Stimulated activated CD8-positive, alpha-beta memory T cell treated with anti-CD3 and anti-CD28 coated beads, Interleukin-12 subunit alpha, Interleukin-12 subunit beta, amount 100 ng/mL, for 24 hours (primary cell): ENCODE measurements at regions not wholly inside any gene's neighbourhood (a gene's known extent, or its start where the extent isn't known, plus 50 kb on each side); places are given as distances from the start of the nearest gene placed in this dataset.
"Not testable (repeated sequence)": the region's sequence is repeated elsewhere in the genome, so short reads cannot be mapped to it uniquely, and the experiment has no call there.

ENCODE experiments used
- DNase-seq: peaks from one replicate; pipeline ENCODE4 v3.0.0-alpha.2; 2020; ENCODE audit errors: extremely low read depth

DNA sequence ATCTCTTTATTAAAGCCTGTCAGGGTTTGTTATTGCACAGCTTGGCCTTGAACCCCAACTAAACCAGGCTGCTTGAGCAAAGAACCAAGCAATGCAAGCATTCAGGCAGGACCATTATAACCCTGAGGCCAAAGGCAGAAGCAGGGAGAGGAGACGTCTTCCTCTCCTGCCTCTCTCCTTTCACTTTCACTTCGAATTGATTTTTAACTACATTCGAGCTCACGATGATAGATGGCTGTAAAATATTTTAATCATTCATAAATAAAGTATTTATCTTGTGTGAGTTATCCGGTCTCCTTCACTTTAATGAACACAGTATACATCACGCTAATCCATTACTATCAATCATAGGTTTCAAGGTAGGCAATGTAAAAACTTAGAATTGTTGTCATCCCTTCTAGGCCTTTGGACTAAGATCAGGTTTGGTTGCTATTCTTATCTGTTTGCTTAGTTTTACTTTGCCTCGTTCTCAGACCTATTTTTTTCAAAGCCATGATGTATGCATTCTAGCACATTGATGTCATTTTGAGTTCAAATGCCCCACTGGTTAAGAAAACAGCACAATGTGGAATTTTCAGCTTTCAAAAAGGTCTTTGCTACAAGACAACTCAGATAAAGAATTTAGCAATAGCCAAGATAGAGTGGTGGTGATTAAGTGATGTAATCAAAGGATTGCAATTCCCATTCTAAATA lies 480.2 kb upstream of the RUNX1 start:
- no peak for DNase-seq

DNA sequence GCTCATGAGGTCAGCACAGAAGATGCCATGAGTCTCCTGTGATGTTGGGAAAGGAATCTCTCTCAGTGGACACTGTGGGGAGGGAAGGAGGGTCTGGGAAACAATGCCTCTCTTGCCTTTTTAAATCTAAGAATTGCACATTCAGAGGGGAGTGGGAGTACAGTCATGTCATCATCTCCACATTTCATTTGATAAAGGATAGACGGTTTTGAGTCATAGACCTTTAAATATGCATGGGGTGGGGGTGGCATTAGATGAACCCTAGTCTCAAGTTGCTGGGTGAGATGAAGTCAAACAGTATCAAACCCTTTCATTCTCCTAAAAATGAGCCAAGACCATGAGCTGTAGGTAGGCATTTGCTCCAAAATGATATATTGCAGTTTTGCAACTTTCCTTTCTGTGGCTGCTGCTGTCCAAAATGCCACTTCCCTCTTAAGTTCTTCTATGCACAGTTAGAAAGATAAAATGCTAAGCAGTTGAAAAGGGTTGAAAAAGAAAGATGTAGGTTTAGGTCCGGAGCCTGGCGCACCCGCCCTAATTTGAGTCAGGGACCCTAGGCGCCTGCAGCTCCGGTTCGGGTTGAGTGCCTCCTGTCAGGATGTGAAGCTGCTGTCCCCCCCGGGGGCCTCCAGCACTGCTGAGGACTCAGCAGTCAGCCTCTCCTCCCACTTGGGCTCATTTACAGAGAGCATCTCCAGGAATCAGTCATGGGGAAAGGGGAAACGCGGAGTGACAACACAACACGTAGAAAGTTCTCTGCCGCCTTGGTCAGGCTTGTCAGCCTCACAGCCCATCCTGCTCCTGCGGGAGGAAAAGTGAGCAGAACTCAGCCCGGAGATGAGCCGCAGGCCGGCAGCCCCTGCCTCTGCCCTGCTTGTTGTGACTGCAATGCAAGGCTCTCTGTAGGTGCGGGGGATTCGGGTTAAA lies 479.3 kb upstream of the RUNX1 start:
- no peak for DNase-seq

DNA sequence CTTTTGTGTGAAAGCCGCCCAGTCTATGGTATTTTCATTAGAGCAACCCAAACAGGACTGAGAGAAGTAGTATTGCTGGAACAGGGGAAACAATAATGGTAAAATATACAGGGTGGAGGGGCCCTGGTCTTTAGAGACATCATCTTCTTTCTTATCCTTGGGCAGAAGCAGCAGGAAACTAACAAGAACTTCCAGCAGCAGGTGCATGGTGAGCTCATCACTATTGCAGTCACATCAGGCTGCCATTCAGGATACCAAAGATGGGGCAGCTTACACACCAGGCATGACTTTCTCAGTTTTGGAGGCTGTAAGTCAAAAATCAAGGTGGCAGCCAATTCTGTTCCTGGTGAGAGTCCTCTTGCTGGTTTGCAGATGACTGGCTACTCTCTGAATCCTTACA lies 478.3 kb upstream of the RUNX1 start:
- no peak for DNase-seq

GRCh38 chr21:35525443-35525842 lies 476.3 kb upstream of the RUNX1 start:
- DNase-seq: no peak

DNA sequence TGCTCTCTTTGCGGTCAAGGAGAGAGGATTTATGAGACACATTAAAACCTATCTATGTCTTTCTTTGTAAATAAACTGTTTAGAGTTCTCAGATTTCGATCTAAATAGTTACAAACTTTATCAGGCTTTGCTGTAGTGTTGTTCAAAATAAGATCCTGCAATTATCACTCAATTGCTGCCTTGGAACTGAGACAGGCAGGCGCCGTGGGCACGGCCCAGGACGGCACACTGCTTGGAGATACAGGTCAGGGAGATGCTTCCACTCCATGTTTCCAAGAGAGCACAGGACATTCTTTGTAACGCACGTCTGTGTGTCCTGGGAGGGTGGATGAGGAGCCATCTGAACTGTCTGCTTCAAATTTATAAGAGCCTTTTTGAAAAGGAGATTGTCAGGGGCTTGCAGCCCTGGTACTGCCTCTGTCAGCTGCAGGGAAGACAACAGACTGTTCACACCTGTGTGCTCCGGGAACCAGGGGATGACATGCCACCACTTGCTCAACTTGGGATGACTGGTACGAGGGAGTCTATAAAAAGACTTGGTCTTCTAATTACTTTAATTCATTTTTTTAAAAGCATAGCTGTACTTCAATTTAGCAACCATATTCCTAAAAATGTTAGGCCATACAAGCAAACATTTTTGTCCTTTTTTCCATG lies 472.9 kb upstream of the RUNX1 start:
- no peak for DNase-seq

DNA sequence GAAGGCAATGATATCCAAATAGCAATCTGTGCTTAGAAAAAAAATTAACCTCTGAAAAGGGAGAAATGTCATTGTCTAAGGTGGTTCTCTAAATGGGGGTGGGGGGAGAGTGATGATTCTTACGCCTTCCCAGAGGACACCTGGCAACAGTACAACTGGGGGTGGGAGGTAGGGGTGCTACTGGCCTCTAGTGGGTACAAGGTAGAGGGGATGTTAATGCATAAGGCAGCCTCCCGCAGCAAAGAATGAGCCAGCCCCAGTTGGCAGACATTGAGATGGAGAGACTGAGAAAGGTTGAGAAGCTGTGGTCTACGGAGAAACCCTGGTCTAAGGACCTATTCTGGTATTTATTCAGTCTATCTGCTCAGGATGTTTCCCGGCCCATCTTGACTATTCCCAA lies 472.2 kb upstream of the RUNX1 start:
- DNase-seq: no peak

- DNase-seq: no peak
These were observed 471.8 kb upstream of the RUNX1 start for GRCh38 chr21:35520856-35521255.

GRCh38 chr21:35520302-35520701 lies 471.2 kb upstream of the RUNX1 start:
- DNase-seq: no peak

- no peak for DNase-seq
These were observed 468.8 kb upstream of the RUNX1 start for GRCh38 chr21:35517865-35518264.

GRCh38 chr21:35516292-35516691 lies 467.2 kb upstream of the RUNX1 start:
- DNase-seq: not testable (repeated sequence)

DNA sequence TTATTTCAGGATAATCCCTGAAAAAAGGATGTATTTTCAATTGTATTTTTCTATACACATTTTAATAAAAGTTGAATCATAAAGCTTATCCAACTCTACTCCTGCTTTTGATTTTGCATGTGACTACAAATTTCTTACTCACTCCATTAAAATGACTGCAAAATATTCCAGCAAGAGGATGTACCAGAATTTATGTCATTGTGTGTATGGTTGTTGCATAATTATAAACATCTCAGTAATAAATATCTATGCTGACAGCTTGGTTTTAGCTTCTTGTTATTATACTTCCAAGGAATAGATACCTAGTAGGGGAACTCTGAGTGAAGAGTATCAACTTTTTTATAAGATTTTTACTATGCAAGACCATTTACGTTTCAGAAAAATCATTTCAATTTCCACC lies 463.2 kb upstream of the RUNX1 start:
- no peak for DNase-seq

- DNase-seq: no peak
These were observed 462.6 kb upstream of the RUNX1 start for GRCh38 chr21:35511696-35512162.

GRCh38 chr21:35510957-35511695 lies 462.0 kb upstream of the RUNX1 start:
- no peak for DNase-seq

GRCh38 chr21:35510294-35510693 lies 461.2 kb upstream of the RUNX1 start:
- DNase-seq: no peak

DNA sequence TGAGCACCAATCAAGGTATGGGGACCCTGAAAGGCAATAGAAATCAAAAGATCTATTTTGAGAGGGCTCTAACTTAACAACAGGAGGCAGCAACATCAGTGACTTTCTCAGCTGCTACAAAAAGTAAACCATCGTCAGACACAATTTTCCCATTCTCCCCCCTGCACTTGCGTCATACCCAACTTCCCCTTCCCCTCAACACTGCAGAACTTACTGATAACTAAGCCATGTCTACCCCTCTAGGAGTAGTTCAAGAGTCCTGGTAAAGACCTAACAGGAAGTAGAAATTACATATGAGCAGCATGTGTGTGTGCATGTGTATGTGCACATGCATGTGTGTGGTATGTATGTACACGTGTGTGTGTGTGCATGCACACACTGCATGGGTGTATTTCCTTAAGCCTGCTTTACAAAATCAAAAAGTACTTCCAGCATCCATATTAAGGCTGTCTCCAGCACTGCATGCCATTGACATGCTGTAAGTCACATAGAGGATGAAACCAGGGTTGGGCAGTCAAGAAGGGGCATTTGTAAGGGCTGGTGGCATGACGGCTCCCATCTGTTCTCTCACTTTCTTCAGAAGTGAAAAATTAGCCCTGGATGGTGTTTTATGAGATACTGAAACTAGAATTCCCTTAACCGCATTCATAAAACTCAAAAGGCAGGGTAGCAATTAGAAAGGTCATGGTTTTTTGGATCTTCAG lies 460.1 kb upstream of the RUNX1 start:
- DNase-seq: no peak

- no peak for DNase-seq
These were observed 459.2 kb upstream of the RUNX1 start for GRCh38 chr21:35508139-35508888.

GRCh38 chr21:35507181-35507759 lies 458.2 kb upstream of the RUNX1 start:
- DNase-seq: no peak

- no peak for DNase-seq
These were observed 457.7 kb upstream of the RUNX1 start for GRCh38 chr21:35506771-35507170.

DNA sequence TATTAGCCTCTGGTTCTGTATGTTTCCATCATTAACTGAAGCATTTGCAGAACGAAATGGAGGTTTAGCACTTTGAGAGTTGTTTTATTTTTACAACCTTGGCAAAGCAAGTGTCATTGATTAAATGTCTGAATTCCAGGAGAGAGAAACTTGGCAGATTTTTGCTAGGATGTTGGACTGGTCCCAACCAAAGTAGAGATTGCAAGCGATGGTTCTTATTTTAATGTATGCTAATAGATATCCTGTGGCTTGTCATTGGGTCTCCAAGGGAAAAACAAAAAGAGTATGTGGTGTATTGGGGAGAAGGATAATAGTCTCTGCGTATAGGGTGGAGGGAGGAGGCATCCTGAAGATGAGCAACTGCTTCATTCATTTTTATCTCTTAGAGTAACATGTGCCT lies 457.2 kb upstream of the RUNX1 start:
- DNase-seq: no peak

DNA sequence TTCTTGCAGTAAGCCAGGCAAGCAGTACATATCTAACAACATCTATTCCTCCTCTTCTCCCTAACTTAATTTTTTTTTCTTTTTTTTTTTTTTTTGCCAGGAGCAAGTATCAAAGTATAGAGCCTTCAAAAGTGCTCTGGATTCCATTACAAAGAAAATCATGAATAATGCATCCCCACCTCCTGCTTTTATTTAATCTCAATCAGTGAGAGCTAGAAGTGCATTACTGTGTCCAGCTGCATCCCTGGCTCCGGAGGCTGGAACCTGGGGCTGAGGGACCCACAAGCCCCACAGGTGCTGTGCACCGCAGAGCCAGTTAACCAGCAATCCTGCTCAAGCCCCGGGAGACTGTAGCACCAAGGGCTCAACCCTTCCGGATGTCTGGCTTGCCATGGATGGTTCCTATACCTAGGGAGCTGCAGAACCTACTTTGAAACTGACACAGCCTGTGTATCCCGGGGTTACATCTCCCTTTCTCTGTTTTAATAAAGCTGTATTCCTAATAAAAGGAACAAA lies 455.9 kb upstream of the RUNX1 start:
- no peak for DNase-seq
